D341Med (cell line): ENCODE measurements at regions not wholly inside any gene's neighbourhood (a gene's known extent, or its start where the extent isn't known, plus 50 kb on each side); places are given as distances from the start of the nearest gene placed in this dataset.
"Not testable (repeated sequence)": the region's sequence is repeated elsewhere in the genome, so short reads cannot be mapped to it uniquely, and the experiment has no call there.

Experiments used
- DNase-seq: peaks from one replicate; pipeline ENCODE4 v3.0.0; 2012; ENCODE audit warnings: low spot score

GRCh38 chr6:68059899-68060298 is 575.2 kb upstream of the ADGRB3 start:
- DNase-seq = no peak

- DNase-seq = no peak
These were observed 575.8 kb upstream of the ADGRB3 start for GRCh38 chr6:68059261-68059660.

- not testable (repeated sequence) for DNase-seq
These were observed 578.5 kb upstream of the ADGRB3 start for GRCh38 chr6:68056596-68056995.

- DNase-seq = no peak
These were observed 580.3 kb upstream of the ADGRB3 start for GRCh38 chr6:68054756-68055155.

- DNase-seq = no peak
These were observed 581.2 kb upstream of the ADGRB3 start for GRCh38 chr6:68053805-68054373.

GRCh38 chr6:68052234-68052633 is 582.8 kb upstream of the ADGRB3 start:
- DNase-seq = no peak

- no peak for DNase-seq
These were observed 585.5 kb upstream of the ADGRB3 start for GRCh38 chr6:68049562-68049961.

- no peak for DNase-seq
These were observed 588.3 kb upstream of the ADGRB3 start for GRCh38 chr6:68046756-68047155.

GRCh38 chr6:68046302-68046701 is 588.8 kb upstream of the ADGRB3 start:
- no peak for DNase-seq

- DNase-seq = no peak
These were observed 589.9 kb upstream of the ADGRB3 start for GRCh38 chr6:68045193-68045592.

GRCh38 chr6:68044264-68044663 is 590.8 kb upstream of the ADGRB3 start:
- DNase-seq = no peak

GRCh38 chr6:68043122-68043398 is 592.0 kb upstream of the ADGRB3 start:
- DNase-seq = no peak

- DNase-seq = no peak
These were observed 592.6 kb upstream of the ADGRB3 start for GRCh38 chr6:68042339-68043121.

GRCh38 chr6:68040780-68041179 is 594.3 kb upstream of the ADGRB3 start:
- no peak for DNase-seq

GRCh38 chr6:68040312-68040778 is 594.7 kb upstream of the ADGRB3 start:
- DNase-seq = no peak

GRCh38 chr6:68039641-68040311 is 595.3 kb upstream of the ADGRB3 start:
- no peak for DNase-seq

- DNase-seq = no peak
These were observed 596.2 kb upstream of the ADGRB3 start for GRCh38 chr6:68038815-68039408.

GRCh38 chr6:68032217-68032616 is 602.9 kb upstream of the ADGRB3 start:
- DNase-seq = no peak

GRCh38 chr6:68031054-68031453 is 604.0 kb upstream of the ADGRB3 start:
- DNase-seq = no peak

- no peak for DNase-seq
These were observed 608.6 kb upstream of the ADGRB3 start for GRCh38 chr6:68026483-68026882.

- no peak for DNase-seq
These were observed 609.3 kb upstream of the ADGRB3 start for GRCh38 chr6:68025764-68026163.

GRCh38 chr6:68024570-68025269 is 610.4 kb upstream of the ADGRB3 start:
- DNase-seq = no peak
